ENCODE measurements at regions not wholly inside any gene's neighbourhood (a gene's known extent, or its start where the extent isn't known, plus 50 kb on each side); places are given as distances from the start of the nearest gene placed in this dataset.
A peak's percentile ranks its signal among the peaks of the same experiment; 100 is the strongest.
"Not testable (repeated sequence)": the region's sequence is repeated elsewhere in the genome, so short reads cannot be mapped to it uniquely, and the experiment has no call there.

DNA sequence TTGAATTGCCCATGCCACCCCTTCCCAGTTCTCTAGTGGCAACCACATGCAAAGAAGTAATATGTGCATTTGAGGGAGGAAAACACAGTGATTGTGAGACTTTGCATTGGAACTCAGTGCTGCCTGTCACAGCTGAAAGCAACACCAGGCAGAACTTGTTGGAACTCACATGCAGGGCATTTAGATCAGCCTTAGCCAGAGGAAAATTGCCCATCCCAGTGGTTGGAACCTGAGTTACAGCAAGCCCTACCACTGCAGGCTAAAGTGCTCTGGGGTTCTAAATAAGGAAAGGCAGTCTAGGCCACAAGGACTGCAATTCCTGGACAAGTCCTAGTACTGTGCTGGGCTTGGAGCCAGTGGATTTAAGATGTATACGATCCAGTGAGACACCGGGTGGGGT lies 245.3 kb upstream of the UFL1 start:
- no peak for DNase-seq

DNA sequence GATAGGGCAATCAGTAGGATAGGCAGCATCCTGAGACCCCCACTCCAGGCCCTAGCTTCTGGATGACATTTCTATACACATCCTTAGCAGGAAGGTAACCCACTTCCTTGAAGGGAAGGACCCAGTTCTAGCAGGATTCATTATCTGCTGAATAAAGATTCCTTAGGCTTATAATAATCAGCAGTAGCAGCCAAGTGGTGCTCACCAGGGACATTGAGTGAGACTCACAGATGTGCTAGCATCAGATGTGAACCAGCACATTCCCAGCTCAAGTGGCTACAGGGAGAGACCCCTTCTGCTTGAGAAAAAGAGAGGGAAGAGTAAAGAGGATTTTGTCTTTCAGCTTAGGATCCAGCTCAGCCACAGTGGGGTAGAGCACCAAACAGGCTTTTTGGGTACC lies 244.8 kb upstream of the UFL1 start:
- no peak for DNase-seq

DNA sequence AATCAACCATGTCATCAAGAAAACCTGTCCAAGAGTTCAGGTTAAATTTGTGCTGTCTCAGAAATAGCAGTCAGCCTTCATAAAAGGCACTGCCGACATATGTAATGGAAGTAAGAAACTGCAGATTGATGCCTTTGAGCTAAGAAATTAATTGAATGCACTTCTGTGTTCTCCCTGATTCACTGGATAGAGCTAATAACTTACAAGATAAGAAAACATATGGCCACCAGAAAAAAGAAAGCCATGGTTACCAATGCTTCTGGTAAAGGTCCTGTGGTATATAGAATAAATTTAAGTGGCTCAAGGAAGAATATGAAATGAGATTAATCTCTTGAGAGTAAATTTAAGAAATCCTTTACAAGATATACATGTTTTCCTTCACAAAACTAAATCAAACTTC lies 242.5 kb upstream of the UFL1 start:
- DNase-seq = no peak

DNA sequence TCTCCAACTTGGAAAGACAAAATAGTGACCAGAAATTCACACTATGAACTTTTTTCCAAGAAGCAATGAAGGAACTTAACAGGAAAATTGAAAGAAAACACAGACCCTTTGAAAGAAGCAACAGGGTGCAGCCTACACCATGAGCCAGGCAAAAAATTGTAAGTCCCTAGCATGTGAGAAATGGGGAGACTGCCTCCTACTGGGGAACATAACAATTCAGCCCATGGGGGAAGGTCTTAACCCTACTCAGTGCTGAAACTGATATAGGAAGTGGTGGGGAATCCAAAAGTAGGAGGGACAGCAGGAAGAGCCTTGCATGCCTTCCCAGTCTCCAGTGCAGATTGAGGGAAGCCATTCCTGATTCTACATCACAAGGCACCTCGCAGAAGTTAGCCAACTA lies 235.1 kb upstream of the UFL1 start:
- no peak for DNase-seq

DNA sequence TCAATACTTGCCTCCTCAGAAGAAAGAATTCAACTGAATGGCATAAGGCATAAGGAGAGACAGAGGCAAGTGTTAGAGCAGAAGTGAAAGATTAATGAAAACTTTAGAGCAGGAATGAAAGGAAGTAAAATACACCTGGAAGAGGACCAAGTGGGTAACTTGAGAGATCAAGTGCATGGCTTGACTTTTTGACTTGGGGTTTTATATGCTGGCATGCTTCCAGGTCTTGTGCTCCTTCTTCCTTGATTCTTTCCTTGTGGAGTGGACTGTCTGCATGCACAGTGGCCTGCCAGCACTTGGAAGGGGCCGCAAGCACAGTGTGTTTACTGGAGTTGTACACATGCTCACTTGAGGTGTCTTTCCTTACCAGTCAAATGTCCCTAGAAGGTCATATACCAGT lies 222.1 kb upstream of the UFL1 start:
- DNase-seq = no peak

DNA sequence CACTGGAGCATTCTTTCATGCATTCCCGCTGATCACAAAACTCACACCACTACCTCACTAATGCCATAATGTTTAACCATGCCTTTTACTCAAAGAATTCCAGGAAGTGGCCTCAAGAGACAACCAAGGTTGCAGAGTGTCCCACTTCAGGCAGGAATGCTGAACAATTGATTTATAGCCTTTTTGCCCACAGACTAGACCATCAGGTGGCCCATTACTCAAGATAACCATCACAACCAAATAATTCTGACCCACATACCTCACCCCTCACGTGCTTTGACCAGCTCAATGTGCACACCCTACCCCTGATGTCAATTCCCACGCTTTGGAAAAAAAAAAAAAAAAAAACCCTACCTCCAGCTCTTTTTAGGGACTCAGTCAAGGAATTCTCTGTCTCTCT lies 220.6 kb upstream of the UFL1 start:
- no peak for DNase-seq

DNA sequence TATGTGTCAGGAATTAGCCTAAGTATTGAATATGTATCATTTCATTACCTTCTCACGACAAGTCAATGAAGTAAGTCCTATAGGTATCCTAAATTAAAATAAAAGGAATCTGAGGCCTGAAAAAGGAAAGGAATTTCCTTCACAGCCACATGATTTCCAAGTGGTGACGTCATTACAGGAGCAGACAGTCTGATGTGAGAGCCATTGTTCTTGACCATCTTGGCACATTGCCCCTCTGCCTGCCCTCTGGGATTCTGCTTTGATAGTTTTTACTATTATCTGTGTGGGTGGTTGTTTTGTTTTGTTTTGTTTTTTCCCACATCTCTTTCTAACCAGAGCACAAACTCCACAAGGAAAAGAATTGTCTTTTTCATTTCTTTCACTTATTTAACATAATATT lies 219.8 kb upstream of the UFL1 start:
- no peak for DNase-seq

DNA sequence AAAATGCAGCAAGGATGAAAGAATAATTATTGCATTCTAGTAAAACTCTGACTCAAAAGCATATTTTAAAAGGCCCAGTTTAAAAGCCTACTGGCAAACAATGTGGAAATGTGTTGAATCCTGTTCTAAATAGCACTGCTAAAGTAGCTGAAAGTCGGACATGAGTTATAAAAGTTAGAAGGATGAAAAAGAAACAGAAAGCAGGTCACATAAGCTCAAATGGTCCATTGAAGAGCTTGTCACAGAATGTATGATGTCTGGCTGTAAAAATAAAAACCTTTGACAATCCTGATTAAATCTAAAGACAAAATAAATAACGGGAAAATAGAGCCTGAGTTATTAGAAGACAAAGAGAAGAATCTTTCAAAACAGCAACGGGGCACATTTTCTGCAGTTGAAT lies 218.6 kb upstream of the UFL1 start:
- no peak for DNase-seq

DNA sequence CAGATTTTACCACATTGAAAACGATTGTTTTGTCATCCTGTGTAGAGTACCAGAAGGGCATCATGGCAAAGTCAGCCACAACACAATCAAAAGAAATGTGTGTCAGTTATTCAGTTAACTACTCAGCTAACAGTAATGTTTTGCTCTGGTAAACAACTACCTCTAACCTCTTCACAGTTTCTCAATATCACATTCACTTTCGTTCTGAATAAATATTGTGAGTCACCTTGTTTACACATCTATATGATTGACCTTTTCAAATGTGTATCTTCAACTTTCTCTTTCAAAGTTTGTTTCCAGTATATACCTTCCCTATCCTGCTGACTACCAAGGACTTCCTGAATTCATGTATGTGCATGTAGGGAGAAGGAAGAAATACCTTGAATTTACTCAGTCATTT lies 216.6 kb upstream of the UFL1 start:
- no peak for DNase-seq

DNA sequence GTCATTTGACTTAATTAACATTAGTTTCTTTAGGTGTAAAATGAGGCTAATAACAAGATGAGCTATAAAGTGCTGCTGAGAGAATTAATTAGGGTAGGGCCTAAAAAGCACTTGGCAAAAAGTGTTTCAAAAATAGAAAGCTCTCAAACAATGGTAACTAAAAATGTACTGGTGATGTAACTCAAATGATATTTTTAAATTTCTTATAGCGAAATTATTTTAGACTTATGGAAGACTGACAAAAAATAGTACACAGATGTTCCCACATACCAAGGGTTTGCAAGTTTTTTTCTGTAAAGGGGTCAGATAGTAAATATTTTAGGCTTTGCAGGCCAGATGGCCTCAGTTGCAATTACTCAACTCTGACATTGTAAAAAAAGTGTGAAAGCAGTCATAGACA lies 190.7 kb upstream of the UFL1 start:
- DNase-seq = no peak

DNA sequence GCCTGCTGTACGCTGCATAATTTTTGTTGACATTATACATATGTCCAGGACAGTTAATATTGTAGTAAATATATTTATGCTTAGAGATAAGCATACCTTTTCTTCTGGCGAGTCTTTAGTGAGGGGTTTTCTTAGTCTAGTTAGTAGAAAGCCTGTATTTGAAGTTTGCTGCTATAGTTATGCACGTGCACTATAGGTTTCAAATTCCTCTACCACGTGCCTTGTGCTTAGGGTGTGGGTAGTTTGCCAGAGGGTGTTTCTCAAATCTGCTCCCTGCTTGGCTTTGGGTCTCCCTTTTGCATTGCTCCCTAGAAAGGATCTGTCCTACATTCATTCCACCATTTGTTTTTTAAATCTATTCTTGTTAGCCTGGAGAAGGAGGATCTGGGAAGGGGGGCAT lies 181.4 kb upstream of the UFL1 start:
- DNase-seq = no peak

DNA sequence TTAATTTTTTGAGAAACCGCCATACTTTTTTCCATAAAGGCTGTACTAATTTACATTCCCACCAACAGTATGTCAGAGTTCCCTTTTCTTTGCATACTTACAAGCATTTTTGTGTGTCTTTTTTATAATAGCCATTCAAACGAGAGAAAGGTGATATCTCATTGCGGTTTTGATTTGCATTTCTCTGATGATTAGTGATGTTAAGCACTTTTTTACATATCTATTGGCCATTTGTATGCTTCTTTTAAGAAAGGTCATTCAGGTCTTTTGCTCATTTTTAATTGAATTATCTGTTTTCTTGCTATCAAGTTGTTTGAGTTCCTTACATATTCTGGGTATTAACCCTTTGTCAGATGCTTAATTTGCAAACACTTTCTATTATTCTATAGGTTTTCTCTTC lies 176.1 kb upstream of the UFL1 start:
- no peak for DNase-seq

DNA sequence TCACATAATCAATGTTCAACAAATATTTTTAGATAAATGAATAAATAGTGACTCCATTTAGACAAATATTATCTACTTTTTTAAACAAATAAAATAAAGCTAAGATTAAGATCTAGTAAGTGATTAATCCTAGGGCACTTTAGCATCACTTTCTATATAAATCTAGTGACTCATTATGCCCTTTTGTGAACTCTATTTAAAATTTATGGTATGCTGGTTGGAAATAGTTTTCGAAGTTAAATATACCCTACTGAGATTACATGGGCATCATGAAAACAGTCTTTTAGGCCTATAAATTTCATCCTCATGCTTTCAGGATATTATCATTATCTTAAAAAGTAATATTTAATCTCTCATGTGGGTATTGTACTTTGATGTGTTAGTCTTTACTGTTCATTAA lies 140.4 kb upstream of the UFL1 start:
- DNase-seq = no peak

DNA sequence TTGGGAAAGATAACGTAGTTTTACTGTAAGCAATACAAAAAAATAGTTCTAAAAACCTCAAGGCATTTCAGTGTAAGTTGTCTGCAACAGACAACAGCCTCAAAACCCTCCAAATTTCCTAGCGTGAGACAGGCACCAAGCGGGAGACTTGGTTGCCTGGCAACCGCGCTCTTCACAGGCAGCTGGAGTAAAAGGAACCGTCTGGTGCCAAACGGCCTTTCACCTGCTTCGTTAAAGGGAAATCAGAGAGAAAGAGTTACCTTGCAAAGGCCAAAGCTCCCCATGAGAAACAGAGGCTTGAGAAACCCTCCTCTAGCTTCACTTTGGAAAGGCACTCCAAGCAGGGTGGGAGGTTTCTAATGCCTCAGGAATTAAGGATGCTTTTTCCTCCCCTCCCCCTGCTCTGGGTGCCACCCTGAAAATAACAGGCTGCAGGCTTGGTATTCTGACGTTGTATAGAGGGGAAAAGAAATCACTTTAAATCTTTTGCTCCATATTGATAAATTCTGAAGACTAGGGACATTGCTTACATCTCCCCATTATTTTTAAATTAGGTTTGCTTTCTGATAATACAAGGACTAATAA lies 129.7 kb upstream of the UFL1 start:
- peak; percentile 28 for DNase-seq

DNA sequence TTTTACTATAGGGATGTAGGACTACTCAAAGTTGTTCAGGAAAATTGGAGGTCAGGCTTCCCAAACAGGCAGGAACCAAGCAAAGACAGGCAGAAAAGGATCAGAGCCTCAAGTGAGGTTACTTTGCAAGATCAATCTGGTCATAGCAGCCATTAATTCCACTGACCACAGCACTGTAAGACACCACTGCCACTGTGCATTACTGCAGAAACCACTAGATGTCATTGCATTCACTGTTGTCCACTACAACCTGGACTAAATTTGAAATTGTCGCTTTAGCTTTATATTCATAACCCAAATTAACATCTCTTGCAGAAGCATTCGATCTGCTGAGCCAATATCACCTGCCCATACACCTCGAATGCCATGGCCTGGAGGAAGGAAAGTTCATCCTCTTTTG lies 126.9 kb upstream of the UFL1 start:
- no peak for DNase-seq

DNA sequence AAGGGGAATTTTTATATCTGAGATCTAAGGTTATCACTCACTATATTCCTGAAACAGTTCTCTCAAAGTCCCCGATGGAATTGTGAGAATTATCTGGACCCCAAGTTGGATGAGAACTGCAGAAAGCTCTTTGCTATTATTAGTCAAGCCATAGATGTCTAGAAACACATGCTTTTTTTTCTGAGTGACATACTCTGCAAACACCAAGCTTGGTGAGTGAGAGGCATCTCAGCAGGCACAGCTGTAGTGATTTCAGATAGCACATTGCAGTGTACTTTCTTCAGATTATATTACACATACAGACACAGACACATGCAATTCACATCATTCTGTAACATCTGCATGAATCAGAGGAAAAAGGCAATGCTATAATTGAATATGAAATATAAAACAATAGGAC lies 111.1 kb upstream of the UFL1 start:
- DNase-seq = no peak

DNA sequence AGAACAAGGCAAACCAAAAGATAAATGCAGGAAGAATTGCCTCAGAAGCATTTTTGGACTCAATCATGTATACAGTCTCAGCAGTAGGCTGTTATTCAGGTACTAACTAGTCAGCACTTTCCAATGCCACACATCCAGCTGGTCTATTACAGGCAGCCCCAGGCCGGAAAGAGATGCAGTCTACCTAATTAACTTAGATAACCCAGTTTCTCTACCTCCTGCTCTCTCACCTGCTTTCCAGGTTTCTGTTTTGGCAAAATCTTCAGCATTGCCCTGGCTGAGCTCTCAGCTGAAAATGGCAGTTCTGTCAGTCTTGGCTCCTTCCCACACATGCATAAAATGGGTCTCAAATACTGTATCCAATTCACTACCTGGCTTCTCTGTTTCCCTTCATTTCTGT lies 101.3 kb upstream of the UFL1 start:
- no peak for DNase-seq

DNA sequence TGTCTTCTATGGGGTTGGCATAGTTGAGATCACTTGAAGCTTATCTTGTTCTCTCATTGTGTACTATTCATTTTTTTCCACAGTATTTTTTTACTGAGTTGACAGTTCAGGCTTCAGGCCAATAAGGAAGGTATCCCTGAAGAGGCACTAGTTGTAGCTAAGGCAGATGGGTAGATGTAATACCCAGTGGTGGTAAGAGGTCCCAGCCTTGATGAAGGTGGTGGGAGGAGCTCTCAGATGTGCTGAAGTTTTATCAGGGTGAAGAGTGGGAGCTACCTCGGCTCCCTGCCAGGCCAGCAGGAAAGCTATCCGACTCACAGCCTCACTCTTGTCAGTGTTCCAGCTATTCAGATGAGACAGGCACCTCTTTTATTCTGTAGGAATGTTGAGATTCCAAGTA lies 87.7 kb upstream of the UFL1 start:
- DNase-seq = no peak

DNA sequence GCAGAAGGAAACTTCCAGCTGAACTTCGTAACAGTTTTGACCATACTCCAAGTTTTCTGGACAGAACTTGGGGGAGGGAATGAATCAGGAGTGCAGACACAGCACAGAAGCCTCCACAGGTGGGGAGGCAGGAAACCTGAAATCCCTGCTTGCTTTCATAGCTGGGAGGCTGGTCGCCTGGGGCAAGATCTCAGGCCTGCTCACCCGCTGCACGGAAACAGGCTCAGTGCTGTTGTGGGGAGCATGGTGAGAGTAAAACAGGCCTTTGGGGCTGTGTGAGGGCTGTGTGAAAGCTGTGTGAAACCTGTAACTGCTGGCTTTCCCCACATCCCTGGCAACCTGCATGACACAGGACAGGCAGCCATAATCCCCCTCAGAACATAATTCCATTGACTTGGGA lies 85.2 kb upstream of the UFL1 start:
- DNase-seq = no peak

DNA sequence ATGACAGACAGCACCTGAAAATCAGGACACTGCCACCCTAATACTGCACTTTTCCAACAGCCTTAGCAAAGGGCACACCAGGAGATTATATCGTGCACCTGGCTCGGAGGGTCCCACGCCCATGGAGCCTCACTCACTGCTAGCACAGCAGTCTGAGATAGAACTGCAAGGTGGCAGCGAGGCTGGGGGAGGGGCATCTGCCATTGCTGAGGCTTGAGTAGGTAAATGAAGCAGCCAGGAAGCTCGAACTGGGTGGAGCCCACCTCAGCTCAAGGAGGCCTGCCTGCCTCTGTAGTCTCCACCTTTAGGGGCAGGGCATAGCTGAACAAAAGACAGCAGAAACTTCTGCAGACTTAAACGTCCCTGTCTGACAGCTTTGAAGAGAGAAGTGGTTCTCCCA lies 84.4 kb upstream of the UFL1 start:
- not testable (repeated sequence) for DNase-seq

DNA sequence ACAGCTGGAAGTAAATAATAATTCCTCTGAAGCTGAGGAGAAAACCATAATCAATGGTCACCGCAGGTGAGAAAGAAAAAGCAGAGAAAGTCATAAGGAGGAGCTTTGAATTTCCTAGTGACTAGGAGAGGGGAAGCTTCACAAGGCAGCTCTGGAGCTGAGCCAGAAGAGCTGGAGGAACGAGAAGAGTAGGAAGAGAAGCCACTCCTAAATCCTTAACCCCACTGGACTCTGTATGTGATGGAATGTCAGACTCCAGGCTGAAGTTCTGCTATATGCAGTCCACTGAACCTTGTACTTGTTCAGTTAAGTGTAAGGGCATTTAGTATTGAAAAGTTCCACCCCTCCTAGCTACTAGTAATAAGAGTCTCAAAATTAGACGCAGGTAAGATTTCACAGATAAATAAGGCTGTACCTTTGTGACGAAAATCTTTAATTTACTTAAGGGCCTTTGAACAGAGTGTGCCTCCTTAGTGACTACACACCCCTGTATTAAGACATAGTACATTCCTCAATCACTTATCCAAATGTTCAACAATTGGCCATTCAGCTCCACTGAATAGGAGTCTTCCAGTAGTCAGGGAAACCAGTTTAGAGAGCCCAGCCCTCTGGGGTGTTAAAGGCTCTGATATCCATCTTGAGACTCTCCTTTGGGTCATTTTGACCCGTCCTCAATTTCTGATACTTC lies 71.4 kb upstream of the UFL1 start:
- DNase-seq = peak; percentile 57

DNA sequence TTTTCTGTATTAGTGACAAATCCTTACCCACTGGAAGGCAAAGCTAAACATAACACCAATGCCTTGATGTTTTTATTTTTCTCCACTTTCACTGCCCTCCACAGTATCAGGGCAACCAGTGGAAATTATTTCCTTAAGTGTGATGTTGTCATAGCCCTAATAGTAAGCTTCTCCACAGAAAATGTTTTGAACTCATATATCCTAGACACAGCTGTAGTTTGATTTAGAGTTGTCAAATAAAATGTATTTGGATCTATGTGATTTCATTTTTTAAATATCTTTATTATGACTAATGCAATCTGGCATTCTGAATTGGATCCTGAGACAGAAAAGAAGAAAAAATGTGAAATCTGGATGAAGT lies 70.9 kb upstream of the UFL1 start:
- no peak for DNase-seq

DNA sequence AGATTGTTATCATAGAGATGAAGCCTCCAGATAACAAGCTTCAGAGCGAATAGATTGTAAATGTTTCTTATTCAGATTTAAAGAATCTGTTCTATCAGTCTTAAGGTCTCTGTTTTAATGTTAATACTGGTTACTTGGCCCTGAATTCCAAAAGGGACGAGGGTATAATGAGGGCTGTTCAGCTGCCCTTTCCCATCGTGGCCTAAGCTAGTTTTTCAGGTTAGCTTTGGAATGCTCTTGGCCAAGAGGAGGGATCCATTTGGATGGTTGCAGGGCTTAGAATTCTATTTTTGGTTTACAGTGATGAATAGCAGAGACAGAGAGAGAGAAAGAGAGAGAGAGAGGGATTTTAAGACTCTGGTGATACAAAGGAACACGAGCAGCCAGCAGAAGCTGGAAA lies 62.8 kb upstream of the UFL1 start:
- DNase-seq = no peak

DNA sequence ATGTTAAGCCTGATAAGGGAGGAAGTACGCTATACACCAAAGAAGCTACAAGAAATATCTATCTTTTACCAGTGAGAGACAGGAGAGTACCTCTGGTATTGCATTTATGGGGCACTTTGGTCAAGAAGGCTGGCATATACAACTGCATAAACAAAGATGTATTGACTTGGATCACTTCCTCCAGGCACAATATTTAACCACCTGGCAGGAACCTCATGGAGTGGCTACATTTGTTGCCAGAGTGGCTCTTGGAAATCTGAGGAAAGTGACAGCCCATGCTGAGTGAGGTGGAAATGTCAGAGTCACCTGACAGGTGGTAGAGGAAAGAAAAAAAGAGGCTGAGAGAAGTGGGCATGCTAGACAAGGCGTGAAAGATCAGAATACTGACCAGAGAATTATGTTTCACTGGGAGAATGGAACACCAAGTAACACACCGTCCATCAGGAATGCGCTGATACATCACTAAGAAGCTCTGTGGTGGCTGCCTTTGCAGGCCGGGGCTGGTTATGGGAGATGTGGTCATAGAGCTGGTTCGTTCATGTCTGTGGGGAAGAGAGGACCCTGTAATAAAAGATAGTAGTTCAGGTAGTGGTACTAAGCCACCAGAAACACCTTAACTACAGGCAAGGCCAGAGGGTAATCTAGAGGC lies 61.4 kb upstream of the UFL1 start:
- no peak for DNase-seq

DNA sequence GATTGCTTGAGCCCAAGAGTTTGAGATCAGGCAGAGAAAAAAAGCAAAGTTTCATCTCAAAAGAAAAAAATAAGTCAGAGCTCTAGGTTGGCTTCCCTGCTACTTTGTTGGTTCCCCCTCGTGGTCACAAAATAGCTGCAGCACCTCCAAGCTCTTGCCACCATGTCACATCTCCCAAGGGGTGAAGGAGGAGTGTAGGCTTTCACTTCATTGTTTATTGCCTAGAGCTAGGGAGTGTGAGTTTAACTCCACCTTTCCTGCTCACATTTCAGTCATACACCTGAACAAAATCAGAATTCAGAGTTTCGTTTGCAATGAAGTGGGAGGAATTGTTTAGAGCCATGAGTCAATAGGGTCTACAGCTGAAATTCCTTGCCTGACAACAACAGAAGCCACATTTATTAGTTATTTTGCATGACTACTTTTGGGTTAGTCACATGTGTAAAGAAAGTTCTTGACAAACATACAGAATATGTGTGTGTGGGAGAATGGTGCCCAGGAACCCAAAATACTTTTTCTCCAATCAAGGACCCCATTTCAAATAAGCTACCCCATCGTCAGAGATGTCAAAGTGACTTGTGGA lies 56.2 kb upstream of the UFL1 start:
- no peak for DNase-seq
